HCT116 (cell line): ENCODE measurements at regions not wholly inside any gene's neighbourhood (a gene's known extent, or its start where the extent isn't known, plus 50 kb on each side); places are given as distances from the start of the nearest gene placed in this dataset.

ENCODE experiments used
- ATAC-seq: fragments of 200-7000 bp; cut with Tn5 transposase; 2 replicates; pipeline ENCODE4 v1.9.1; 2020; ENCODE audit warnings: mild to moderate bottlenecking, moderate library complexity
- BruUV-seq: library from RNA; stranded (reverse); fragments of 400-500 nt; replicated peaks from 2 replicates; lab custom pipeline; 2021; lab: Mats Ljungman, UMichigan
- CTCF ChIA-PET: fragments of 300-600 bp; sonication (Branson Sonifier 250); formaldehyde crosslinking; loops from one replicate; lab custom pipeline; 2021; ENCODE audit warnings: antibody characterized with exemption; lab: Charles Lee
- POLR2A ChIA-PET: fragments of 300-600, 350-600 bp; sonication (Branson Sonifier 250); formaldehyde crosslinking; loops from one replicate; lab custom pipeline; 2021; ENCODE audit warnings: antibody characterized with exemption; lab: Charles Lee
- RAD21 ChIA-PET, 2 experiments: fragments of 300-600 bp; sonication (Branson Sonifier 250); formaldehyde crosslinking; loops; one replicate each; lab custom pipeline; 2023; ENCODE audit warnings: low total read pairs in 2 of 2; ENCODE audit not compliant: uncharacterized antibody in 2 of 2, unreplicated experiment in 2 of 2, low non-redundant PET in 1 of 2; lab: Charles Lee
- DNase-seq: peaks from one replicate; pipeline ENCODE4 v3.0.0-alpha.2; 2010; ENCODE audit warnings: low read depth, low spot score
- H2AFZ ChIP-seq: fragments of 200-600 bp; shearing (Covaris generic), sonication (generic); 2 replicates; pipeline ENCODE4 v1.6.1; 2017; ENCODE audit warnings: low read depth, mixed run types, mixed read lengths, antibody characterized with exemption, low read length; ENCODE audit not compliant: poor library complexity, severe bottlenecking
- H3K27ac ChIP-seq: 2 replicates; pipeline ENCODE4 v1.5.1; 2012; ENCODE audit warnings: low read depth, low read length
- H3K27me3 ChIP-seq: fragments of 200-600 bp; sonication (generic); 2 replicates; pipeline ENCODE4 v1.6.1; 2016; ENCODE audit warnings: mixed run types, low read length, mixed read lengths; ENCODE audit not compliant: insufficient read depth
- H3K36me3 ChIP-seq, 2 experiments: fragments of 200-500 bp in 1 of 2; fragments of 200-600 bp in 1 of 2; sonication (Bioruptor generic) in 1 of 2; sonication (generic) in 1 of 2; 2 replicates each; pipeline versions ENCODE4 v1.5.1 to v1.6.1; 2014 to 2016; ENCODE audit warnings: low read length in 2 of 2, inconsistent platforms in 1 of 2, mixed read lengths in 1 of 2, mixed run types in 1 of 2; ENCODE audit not compliant: insufficient read depth in 2 of 2, control insufficient read depth in 1 of 2
- H3K4me1 ChIP-seq, 2 experiments: fragments of 200-600 bp in 1 of 2; sonication (generic) in 1 of 2; 2 replicates each; pipeline versions ENCODE4 v1.5.1 to v1.6.1; 2012 to 2017; ENCODE audit warnings: low read length in 2 of 2, inconsistent platforms in 1 of 2, mild to moderate bottlenecking in 1 of 2, mixed read lengths in 1 of 2, mixed run types in 1 of 2, moderate library complexity in 1 of 2; ENCODE audit not compliant: insufficient read depth in 2 of 2, control insufficient read depth in 1 of 2
- H3K4me2 ChIP-seq: fragments of 200-600 bp; sonication (generic); 2 replicates; pipeline ENCODE4 v1.6.1; 2017; ENCODE audit warnings: mixed run types, low read length, mixed read lengths
- H3K4me3 ChIP-seq, 2 experiments: fragments of 200-600 bp in 1 of 2; sonication (generic) in 1 of 2; replicated peaks in 1 of 2; 2 replicates each; pipeline ENCODE4 v1.5.1; 2011 to 2016; ENCODE audit warnings: low read length in 2 of 2, control low read depth in 1 of 2, low read depth in 1 of 2, mild to moderate bottlenecking in 1 of 2, mixed read lengths in 1 of 2, mixed run types in 1 of 2
- H3K79me2 ChIP-seq: fragments of 200-600 bp; sonication (generic); 2 replicates; pipeline ENCODE4 v1.6.1; 2017; ENCODE audit warnings: mild to moderate bottlenecking, mixed run types, low read length, moderate library complexity, mixed read lengths; ENCODE audit not compliant: insufficient read depth
- H3K9ac ChIP-seq: fragments of 200-600 bp; sonication (generic); 2 replicates; pipeline ENCODE4 v1.6.1; 2016; ENCODE audit warnings: low read length, mixed read lengths
- H3K9me2 ChIP-seq: fragments of 200-600 bp; sonication (generic), shearing (Covaris generic); 2 replicates; pipeline ENCODE4 v1.6.1; 2017; ENCODE audit warnings: mixed run types, mild to moderate bottlenecking, moderate library complexity; ENCODE audit not compliant: insufficient read depth
- H3K9me3 ChIP-seq, 2 experiments: fragments of 200-500 bp in 1 of 2; fragments of 200-600 bp in 1 of 2; sonication (Bioruptor generic) in 1 of 2; sonication (generic) in 1 of 2; 2 replicates each; pipeline ENCODE4 v1.6.1; 2014 to 2017; ENCODE audit warnings: low read length in 2 of 2, mixed read lengths in 2 of 2, inconsistent platforms in 1 of 2, low read depth in 1 of 2, mild to moderate bottlenecking in 1 of 2, mixed run types in 1 of 2, moderate library complexity in 1 of 2; ENCODE audit not compliant: control insufficient read depth in 1 of 2, insufficient read depth in 1 of 2
- H4K20me1 ChIP-seq: fragments of 200-600 bp; sonication (generic), shearing (Covaris generic); 2 replicates; pipeline ENCODE4 v1.6.1; 2017; ENCODE audit warnings: mixed run types, mild to moderate bottlenecking, moderate library complexity; ENCODE audit not compliant: insufficient read depth
- CEBPB ChIP-seq: IDR thresholded peaks from 2 replicates; pipeline ENCODE4 v1.6.1; 2012; ENCODE audit warnings: low read depth
- EGR1 ChIP-seq: IDR thresholded peaks from 2 replicates; pipeline ENCODE4 v1.6.1; 2012; ENCODE audit warnings: low read depth
- FOSL1 ChIP-seq: IDR thresholded peaks from 2 replicates; pipeline ENCODE4 v1.6.1; 2012; ENCODE audit warnings: low read depth
- JUND ChIP-seq: IDR thresholded peaks from 2 replicates; pipeline ENCODE4 v1.6.1; 2012
- MAX ChIP-seq: IDR thresholded peaks from 2 replicates; pipeline ENCODE4 v1.6.1; 2012
- POLR2AphosphoS5 ChIP-seq: IDR thresholded peaks from 2 replicates; pipeline ENCODE4 v1.6.1; 2011; ENCODE audit warnings: mild to moderate bottlenecking, low read depth, low read length, moderate library complexity
- RAD21 ChIP-seq: IDR thresholded peaks from 2 replicates; pipeline ENCODE4 v1.6.1; 2012; ENCODE audit warnings: low read depth, mild to moderate bottlenecking
- REST ChIP-seq: IDR thresholded peaks from 2 replicates; pipeline ENCODE4 v1.6.1; 2012; ENCODE audit warnings: low read depth
- SIN3A ChIP-seq: IDR thresholded peaks from 2 replicates; pipeline ENCODE4 v1.6.1; 2012; ENCODE audit warnings: low read depth
- SP1 ChIP-seq: IDR thresholded peaks from 2 replicates; pipeline ENCODE4 v1.6.1; 2012; ENCODE audit warnings: low read depth
- SRF ChIP-seq: IDR thresholded peaks from 2 replicates; pipeline ENCODE4 v1.6.1; 2012; ENCODE audit warnings: low read depth
- YY1 ChIP-seq: IDR thresholded peaks from 2 replicates; pipeline ENCODE4 v1.6.1; 2011; ENCODE audit warnings: low read length, low read depth, moderate library complexity, mild to moderate bottlenecking; ENCODE audit not compliant: insufficient replicate concordance; ENCODE audit errors: extremely low read depth
- ZBTB33 ChIP-seq: IDR thresholded peaks from 2 replicates; pipeline ENCODE4 v1.6.1; 2011; ENCODE audit warnings: mild to moderate bottlenecking, low read length, moderate library complexity; ENCODE audit not compliant: insufficient replicate concordance; ENCODE audit errors: extremely low read depth
- ZFX ChIP-seq: fragments of 450-650 bp; IDR thresholded peaks from 2 replicates; pipeline ENCODE4 v1.6.1; 2017
- ZNF274 ChIP-seq: fragments of 200-500 bp; sonication (Bioruptor generic); IDR thresholded peaks from 2 replicates; pipeline ENCODE4 v1.6.1; 2014; ENCODE audit warnings: mild to moderate bottlenecking, low read depth, low read length, inconsistent platforms
- intact Hi-C: fragments of 100-400 bp; cut with micrococcal nuclease; formaldehyde crosslinking; loops from 2 replicates; pipeline ENCODE4 v1.10.0; 2022
- TF ChIP-seq, protein P1 (sequence below), 3 experiments: fragments of 200-600 bp in 1 of 3; sonication (generic) in 1 of 3; IDR thresholded peaks in 2 of 3; conservative IDR thresholded peaks in 1 of 3; 2 replicates each; pipeline ENCODE4 v1.5.1; 2012 to 2017; ENCODE audit warnings: low read depth in 2 of 3, low read length in 2 of 3, antibody characterized with exemption in 1 of 3, borderline replicate concordance in 1 of 3, control low read depth in 1 of 3, mild to moderate bottlenecking in 1 of 3, mixed read lengths in 1 of 3, mixed run types in 1 of 3, moderate library complexity in 1 of 3; ENCODE audit not compliant: insufficient read depth in 1 of 3

GRCh38 chr7:66556549-66557213, 72.0 kb upstream of the KCTD7 start:
- Histone ChIP-seq H3K9ac (no peak overlapping the region), H3K4me2 (no peak overlapping the region), H3K79me2 (peaks cover 47% of the 10 kb centered on the region), H3K4me1 (no peaks in the 10 kb centered on the region; a peak in 1 of 4 replicates), H3K27ac (no peak overlapping the region), H3K4me3 (no peak overlapping the region), H3K27me3 (no peaks in the 10 kb centered on the region), H3K36me3 (peaks cover 15 to 20% of the 10 kb centered on the region in 2 experiments), H3K9me2 (no peaks in the 10 kb centered on the region), H3K9me3 (no peaks in the 10 kb centered on the region), H2AFZ (no peak overlapping the region), H4K20me1 (0 out of 2 replicates have a peak, but pooled peaks cover 3% of the 10 kb centered on the region)
- intact Hi-C loops, result loop anchor here (10.0 kb wide), 1 partner anchor 98 kb away; no protein-coding TSS in a partner anchor
- ChIA-PET POLR2A (no interaction called here), RAD21 (no interaction called here), CTCF (no interaction called here)
- DNase-seq (no peak), ATAC-seq (no peak)
- TF ChIP-seq SIN3A (no peak), SRF (no peak), EGR1 (no peak), YY1 (no peak), ZBTB33 (no peak), REST (no peak), JUND (no peak), RAD21 (no peak), SP1 (no peak), FOSL1 (no peak), ZNF274 (no peak), MAX (no peak), CEBPB (no peak), POLR2AphosphoS5 (no peak), ZFX (no peak)
- TF ChIP-seq, protein P1, sequence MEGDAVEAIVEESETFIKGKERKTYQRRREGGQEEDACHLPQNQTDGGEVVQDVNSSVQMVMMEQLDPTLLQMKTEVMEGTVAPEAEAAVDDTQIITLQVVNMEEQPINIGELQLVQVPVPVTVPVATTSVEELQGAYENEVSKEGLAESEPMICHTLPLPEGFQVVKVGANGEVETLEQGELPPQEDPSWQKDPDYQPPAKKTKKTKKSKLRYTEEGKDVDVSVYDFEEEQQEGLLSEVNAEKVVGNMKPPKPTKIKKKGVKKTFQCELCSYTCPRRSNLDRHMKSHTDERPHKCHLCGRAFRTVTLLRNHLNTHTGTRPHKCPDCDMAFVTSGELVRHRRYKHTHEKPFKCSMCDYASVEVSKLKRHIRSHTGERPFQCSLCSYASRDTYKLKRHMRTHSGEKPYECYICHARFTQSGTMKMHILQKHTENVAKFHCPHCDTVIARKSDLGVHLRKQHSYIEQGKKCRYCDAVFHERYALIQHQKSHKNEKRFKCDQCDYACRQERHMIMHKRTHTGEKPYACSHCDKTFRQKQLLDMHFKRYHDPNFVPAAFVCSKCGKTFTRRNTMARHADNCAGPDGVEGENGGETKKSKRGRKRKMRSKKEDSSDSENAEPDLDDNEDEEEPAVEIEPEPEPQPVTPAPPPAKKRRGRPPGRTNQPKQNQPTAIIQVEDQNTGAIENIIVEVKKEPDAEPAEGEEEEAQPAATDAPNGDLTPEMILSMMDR (IDR thresholded peaks at IDR 0.05 in 2 of 3, conservative IDR thresholded peaks at IDR 0.05 in 1 of 3; ENCODE audit: borderline replicate concordance in 1 of 3, insufficient read depth in 1 of 3, low read depth in 2 of 3, low read length in 2 of 3), result no peak
- BruUV-seq, result no TSS peak
